ENCODE measurements at regions not wholly inside any gene's neighbourhood (a gene's known extent, or its start where the extent isn't known, plus 50 kb on each side); places are given as distances from the start of the nearest gene placed in this dataset.

DNA sequence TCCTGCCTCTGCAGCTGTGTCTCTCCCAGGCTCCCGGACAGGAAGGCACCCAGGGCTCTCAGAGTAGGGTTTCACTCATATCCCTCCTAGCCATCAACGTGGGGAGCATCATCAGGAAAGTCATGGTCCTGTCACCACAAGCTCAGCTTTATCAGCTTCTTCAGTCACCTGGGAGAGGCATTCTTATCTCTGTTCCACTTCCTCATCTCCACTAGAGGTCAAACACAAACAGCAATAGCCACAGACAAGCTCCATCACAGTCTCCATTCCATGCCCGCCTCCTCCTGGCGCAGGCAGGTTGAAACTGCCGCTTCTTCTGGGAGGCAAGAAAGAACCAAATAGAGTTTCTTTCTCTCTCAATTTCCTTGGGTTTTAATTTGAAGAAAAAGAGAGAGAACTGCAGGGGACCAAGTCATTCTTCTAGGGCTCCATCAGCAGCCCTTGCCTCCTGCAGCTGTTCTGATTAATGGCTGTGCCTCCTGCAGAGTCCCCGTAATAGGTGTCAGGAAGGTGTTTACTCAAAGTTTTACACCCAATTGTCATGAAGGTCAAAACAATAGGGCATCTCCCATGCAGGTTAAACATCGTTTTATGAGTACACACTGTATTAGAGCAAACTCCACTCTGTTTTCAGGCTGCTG is 377.9 kb downstream of the TMEM182 start:
- H3K79me2 ChIP-seq (ENCODE audit: control insufficient read depth in 1 of 2, insufficient read depth in 2 of 2, low read length in 2 of 2), result no peaks in the 10 kb centered on the region
- no peak overlapping the region for H3K9ac ChIP-seq (replicated peaks in 1 of 4; ENCODE audit: extremely low read depth in 1 of 4, low read depth in 3 of 4, low read length in 3 of 4)
- TF ChIP-seq KDM1A (IDR thresholded peaks at IDR 0.05; ENCODE audit: borderline replicate concordance, low read length) (no peak), RAD21 (IDR thresholded peaks at IDR 0.05 in 1 of 2, conservative IDR thresholded peaks at IDR 0.05 in 1 of 2; ENCODE audit: low read depth in 2 of 2, low read length in 2 of 2) (peak; percentile 2 to 4; a peak in 1 of 4 replicates)
- no peak overlapping the region for H2BK120ac ChIP-seq (replicated peaks; ENCODE audit: low read depth, low read length)
- no peaks in the 10 kb centered on the region for H3K79me1 ChIP-seq (ENCODE audit: low read depth, low read length)
- no peak overlapping the region for H3K4me3 ChIP-seq (ENCODE audit: extremely low read depth in 1 of 4, insufficient read depth in 2 of 4, low read depth in 3 of 4, low read length in 4 of 4)
- H3K56ac ChIP-seq (replicated peaks; ENCODE audit: insufficient read length, low read depth, low read length), result no peak overlapping the region
- H3K23me2 ChIP-seq (ENCODE audit: low read depth, low read length), result no peaks in the 10 kb centered on the region
- DNase-seq (ENCODE audit: low read depth in 1 of 2, low spot score in 2 of 2), result no peak
- no peaks in the 10 kb centered on the region for H3K27me3 ChIP-seq (replicated peaks in 1 of 4; ENCODE audit: control insufficient read depth in 3 of 4, extremely low read depth in 1 of 4, insufficient read depth in 3 of 4, low read length in 3 of 4)
- no peak overlapping the region; the same call in 1 of the 2 replicates for H2BK5ac ChIP-seq (ENCODE audit: low read depth, low read length)
- H3K14ac ChIP-seq (ENCODE audit: insufficient read length), result no peak overlapping the region
- ChIA-PET CTCF (ENCODE audit: partially characterized antibody) (no interaction called here), POLR2A (ENCODE audit: partially characterized antibody) (no interaction called here)
- no peak overlapping the region for H2AFZ ChIP-seq (ENCODE audit: low read length)
- 0 out of 2 replicates have a peak overlapping the region, but pooled peaks have one; percentile 49 for H2BK15ac ChIP-seq (ENCODE audit: low read length)
- H2AK5ac ChIP-seq (ENCODE audit: low read depth, low read length), result no peak overlapping the region
- H2BK20ac ChIP-seq (ENCODE audit: low read length), result no peak overlapping the region
- FAIRE-seq, result no peak
- 81% methylated on average over 7 of the region's 7 CpGs; no CpG with 5 or more reads in 1 of the 2 experiments for WGBS, 2 experiments (ENCODE audit: extremely low coverage in 1 of 2, insufficient coverage in 1 of 2, insufficient read length in 1 of 2, insufficient replicate concordance in 2 of 2, low coverage in 1 of 2, low lambda C conversion rate in 2 of 2, missing lambda C conversion rate in 1 of 2)
- H2BK12ac ChIP-seq (ENCODE audit: low read depth, low read length), result no peak overlapping the region
- peaks cover 0 to 4% (median under 1%) of the 10 kb centered on the region in 4 experiments; a peak in 2 of 7 replicates for H3K4me1 ChIP-seq (replicated peaks in 1 of 4; ENCODE audit: control insufficient read depth in 3 of 4, insufficient read depth in 4 of 4, low read length in 3 of 4)
- peaks cover 0 to 3% of the 10 kb centered on the region in 2 experiments; a peak in 1 of 4 replicates for H3K9me3 ChIP-seq (ENCODE audit: insufficient read depth in 2 of 2, low read depth in 1 of 2, low read length in 1 of 2)
- no peak overlapping the region for H3K18ac ChIP-seq (ENCODE audit: extremely low read depth, low read length)
- H3K23ac ChIP-seq (ENCODE audit: insufficient read length), result no peak overlapping the region
- H4K8ac ChIP-seq (ENCODE audit: extremely low read depth, insufficient read depth, low read length), result no peak overlapping the region
- H3K4me2 ChIP-seq (ENCODE audit: insufficient read depth in 1 of 2, low read depth in 2 of 2, low read length in 2 of 2), result no peak overlapping the region
- no peaks in the 10 kb centered on the region for H4K20me1 ChIP-seq (replicated peaks in 1 of 2; ENCODE audit: control insufficient read depth in 1 of 2, insufficient read depth in 2 of 2, low read length in 2 of 2)
- no peak overlapping the region for H3K4ac ChIP-seq (replicated peaks; ENCODE audit: insufficient read length, low read depth, low read length)
- no peak overlapping the region for H4K5ac ChIP-seq (ENCODE audit: insufficient read length, low read depth, low read length)
- no peak overlapping the region for H4K91ac ChIP-seq (replicated peaks; ENCODE audit: insufficient read length, low read length)
- H3K36me3 ChIP-seq (ENCODE audit: control insufficient read depth in 2 of 4, insufficient read depth in 4 of 4, low read length in 3 of 4), result no peaks in the 10 kb centered on the region
- no peak overlapping the region for H3K27ac ChIP-seq (ENCODE audit: low read depth, low read length)
